Epithelial cell of proximal tubule (primary cell): ENCODE measurements at regions not wholly inside any gene's neighbourhood (a gene's known extent, or its start where the extent isn't known, plus 50 kb on each side); places are given as distances from the start of the nearest gene placed in this dataset.

Experiments used
- DNase-seq: peaks from one replicate; pipeline ENCODE4 v3.0.0-alpha.2; 2011; ENCODE audit warnings: low read depth
- H3K4me3 ChIP-seq: 2 replicates; pipeline ENCODE4 v1.5.1; 2011; ENCODE audit warnings: low read depth, mild to moderate bottlenecking, low read length
- TF ChIP-seq, protein P1 (sequence below): conservative IDR thresholded peaks from 2 replicates; pipeline ENCODE4 v1.5.1; 2012; ENCODE audit warnings: low read depth, mild to moderate bottlenecking, low read length

DNA sequence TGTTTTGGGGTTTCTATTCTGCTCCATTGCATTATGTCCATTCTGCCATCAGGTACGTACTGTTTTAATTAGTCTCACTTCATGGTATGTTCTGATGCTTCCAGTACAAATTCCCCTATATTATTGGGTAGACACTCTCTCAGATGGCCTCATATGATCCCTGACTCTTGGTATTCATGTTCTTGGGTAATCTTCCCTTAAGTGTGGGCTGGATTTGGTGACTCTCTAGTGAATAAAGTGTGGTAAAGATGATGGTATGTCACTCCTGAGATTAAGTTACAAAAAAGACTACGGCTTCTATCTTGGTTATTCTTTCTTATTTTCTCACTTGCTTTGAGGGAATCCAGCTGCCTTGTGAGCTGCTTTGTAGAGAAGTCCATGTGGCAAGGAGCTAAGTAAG lies 89.6 kb upstream of the TBC1D5 start:
- DNase-seq = no peak
- no peak overlapping the region for H3K4me3 ChIP-seq
- TF ChIP-seq, protein P1, sequence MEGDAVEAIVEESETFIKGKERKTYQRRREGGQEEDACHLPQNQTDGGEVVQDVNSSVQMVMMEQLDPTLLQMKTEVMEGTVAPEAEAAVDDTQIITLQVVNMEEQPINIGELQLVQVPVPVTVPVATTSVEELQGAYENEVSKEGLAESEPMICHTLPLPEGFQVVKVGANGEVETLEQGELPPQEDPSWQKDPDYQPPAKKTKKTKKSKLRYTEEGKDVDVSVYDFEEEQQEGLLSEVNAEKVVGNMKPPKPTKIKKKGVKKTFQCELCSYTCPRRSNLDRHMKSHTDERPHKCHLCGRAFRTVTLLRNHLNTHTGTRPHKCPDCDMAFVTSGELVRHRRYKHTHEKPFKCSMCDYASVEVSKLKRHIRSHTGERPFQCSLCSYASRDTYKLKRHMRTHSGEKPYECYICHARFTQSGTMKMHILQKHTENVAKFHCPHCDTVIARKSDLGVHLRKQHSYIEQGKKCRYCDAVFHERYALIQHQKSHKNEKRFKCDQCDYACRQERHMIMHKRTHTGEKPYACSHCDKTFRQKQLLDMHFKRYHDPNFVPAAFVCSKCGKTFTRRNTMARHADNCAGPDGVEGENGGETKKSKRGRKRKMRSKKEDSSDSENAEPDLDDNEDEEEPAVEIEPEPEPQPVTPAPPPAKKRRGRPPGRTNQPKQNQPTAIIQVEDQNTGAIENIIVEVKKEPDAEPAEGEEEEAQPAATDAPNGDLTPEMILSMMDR = no peak

DNA sequence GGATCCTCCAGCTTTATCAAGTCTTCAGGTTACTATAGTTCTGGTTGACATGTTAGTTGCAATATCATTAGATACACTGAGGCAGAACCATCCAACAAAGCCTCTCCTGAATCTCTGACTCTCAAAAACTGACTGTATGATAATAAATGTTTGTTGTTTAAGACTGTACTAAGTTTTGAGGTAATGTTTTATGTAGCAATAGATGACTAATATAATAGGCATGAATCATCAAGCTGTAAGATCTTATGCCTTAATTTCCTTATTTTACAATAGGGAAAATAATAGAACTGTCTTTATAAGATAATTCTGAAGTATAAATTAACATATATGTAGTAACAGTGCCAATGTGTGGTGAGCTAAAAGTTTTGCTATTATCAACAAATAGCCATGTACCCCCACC lies 88.9 kb upstream of the TBC1D5 start:
- no peak overlapping the region for H3K4me3 ChIP-seq
- TF ChIP-seq, protein P1 = no peak
- DNase-seq = no peak

DNA sequence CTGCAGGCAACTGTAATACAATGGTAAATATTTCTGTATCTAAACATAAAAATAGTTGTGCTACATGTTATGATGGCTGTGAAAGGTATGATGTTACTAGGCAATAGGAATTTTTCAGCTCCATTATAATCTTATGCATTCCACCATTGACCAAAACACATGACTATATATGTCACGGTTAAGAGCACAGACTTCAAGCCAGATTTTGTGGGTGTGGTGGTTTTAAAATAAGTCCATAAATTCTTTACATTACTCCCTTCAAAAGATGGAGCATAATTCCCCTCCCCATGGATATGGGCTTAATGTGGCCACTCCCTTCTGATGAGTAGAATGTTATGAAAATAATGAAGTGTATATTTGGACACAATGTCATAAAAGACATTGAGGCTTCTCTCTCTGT lies 88.4 kb upstream of the TBC1D5 start:
- TF ChIP-seq, protein P1 = no peak
- no peak for DNase-seq
- no peak overlapping the region for H3K4me3 ChIP-seq

DNA sequence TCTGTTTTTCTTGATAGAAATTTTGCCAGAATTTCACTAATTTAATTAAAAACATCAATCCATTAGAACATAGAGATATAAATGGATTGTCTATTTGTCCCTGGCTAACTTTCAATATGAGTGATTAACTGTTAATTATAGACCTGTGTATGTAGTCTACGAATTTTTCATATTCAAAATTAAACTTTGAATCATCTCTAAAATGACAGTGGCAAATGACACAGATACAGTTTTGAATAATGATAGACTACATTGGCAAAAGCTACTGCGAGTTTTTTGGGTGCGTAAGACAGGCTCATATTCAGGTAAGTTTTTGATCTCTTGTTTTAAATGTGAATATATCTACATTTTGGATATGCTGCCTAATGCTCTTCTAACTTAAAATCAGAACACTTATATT lies 86.0 kb upstream of the TBC1D5 start:
- DNase-seq = no peak
- H3K4me3 ChIP-seq = no peak overlapping the region
- TF ChIP-seq, protein P1 = no peak

DNA sequence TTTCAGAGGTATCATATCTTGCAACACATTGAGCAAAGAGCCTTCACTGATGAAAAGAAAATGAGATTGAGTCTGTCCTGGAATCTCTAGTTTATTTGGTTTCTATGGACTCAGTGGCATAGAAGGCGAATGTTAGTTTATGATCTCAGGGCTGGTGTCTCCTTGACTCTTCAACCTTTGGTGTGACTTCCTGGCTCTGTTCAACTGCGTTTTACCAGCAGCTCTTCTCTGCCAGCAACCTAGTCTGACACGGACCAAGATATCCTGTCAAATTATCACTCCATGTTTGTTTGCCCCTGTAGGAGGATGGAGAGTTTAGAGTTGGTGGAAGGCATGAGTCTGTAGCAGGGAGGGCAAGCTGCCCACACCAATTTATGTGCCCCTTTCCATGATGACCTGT lies 82.9 kb upstream of the TBC1D5 start:
- no peak for DNase-seq
- TF ChIP-seq, protein P1 = no peak
- H3K4me3 ChIP-seq = no peak overlapping the region

DNA sequence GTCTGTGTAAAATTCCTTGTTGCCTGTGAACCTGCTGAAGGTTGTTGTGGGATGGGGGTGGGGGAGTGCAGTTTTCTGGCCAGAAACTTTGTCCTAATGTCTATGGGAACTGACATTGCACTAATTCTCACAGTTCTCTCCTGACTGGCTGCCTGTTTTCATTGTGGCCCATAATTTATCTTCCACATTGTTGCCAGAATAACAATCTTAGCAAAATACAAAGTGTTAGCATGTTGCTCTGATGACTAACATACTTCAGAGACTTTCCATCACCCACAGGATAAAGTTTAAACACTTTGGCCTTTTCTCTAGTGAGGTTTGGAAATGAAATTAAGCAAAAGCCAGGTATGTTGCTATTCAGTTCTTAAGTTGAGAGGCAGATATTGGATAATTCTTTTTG lies 81.4 kb upstream of the TBC1D5 start:
- no peak for DNase-seq
- no peak overlapping the region for H3K4me3 ChIP-seq
- TF ChIP-seq, protein P1 = no peak

DNA sequence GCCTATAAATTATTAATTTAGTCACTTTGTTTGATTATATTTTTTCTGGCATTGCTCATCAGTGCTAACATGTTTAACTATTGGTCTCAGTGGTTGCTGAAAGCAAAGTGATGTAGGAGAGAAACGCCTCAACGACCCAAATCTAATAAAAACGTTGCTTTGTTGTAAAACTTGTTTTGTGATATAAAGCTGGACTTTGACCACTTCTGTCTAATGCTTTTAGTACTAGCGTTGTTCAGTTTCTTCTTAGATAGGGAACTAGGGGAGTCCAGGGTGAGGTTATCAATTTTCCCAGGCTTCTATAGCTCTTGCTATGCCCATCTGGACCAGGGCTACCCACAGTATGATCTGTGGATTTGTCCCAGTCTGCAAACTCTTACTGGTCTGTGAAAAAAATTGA lies 80.6 kb upstream of the TBC1D5 start:
- TF ChIP-seq, protein P1 = no peak
- H3K4me3 ChIP-seq = no peak overlapping the region
- no peak for DNase-seq
